GM23338 (cell line): ENCODE measurements at regions not wholly inside any gene's neighbourhood (a gene's known extent, or its start where the extent isn't known, plus 50 kb on each side); places are given as distances from the start of the nearest gene placed in this dataset.

Source experiments
- CREB1 ChIP-seq: fragments of 250-450 bp; sonication (Bioruptor Pico); IDR thresholded peaks from 2 replicates; pipeline ENCODE4 v1.5.0; 2020; ENCODE audit warnings: low read depth, mild to moderate bottlenecking, moderate library complexity
- CTCF ChIP-seq, 2 experiments: fragments of 200-600 bp in 1 of 2; sonication (generic) in 1 of 2; conservative IDR thresholded peaks; 2 replicates each; pipeline versions ENCODE4 v1.5.1 to v1.6.1; 2016 to 2017; ENCODE audit warnings: antibody characterized with exemption in 2 of 2, low read depth in 2 of 2, mild to moderate bottlenecking in 2 of 2, moderate library complexity in 1 of 2
- ETS1 ChIP-seq: IDR thresholded peaks from 2 replicates; pipeline ENCODE4 v1.6.1; 2016; ENCODE audit warnings: antibody characterized with exemption
- EZH2 ChIP-seq: fragments of 200-600 bp; sonication (generic); IDR thresholded peaks from one replicate; pipeline ENCODE4 v1.8.0; 2017; ENCODE audit warnings: antibody characterized with exemption, mild to moderate bottlenecking, low read depth; ENCODE audit not compliant: unreplicated experiment
- EZH2phosphoT487 ChIP-seq: fragments of 200-600 bp; sonication (generic); IDR thresholded peaks from one replicate; pipeline ENCODE4 v1.8.1; 2018; ENCODE audit warnings: antibody characterized with exemption; ENCODE audit not compliant: unreplicated experiment
- JUNB ChIP-seq: IDR thresholded peaks from one replicate; pipeline ENCODE4 v1.6.1; 2016; ENCODE audit warnings: antibody characterized with exemption; ENCODE audit not compliant: unreplicated experiment
- NANOG ChIP-seq: IDR thresholded peaks from 2 replicates; pipeline ENCODE4 v1.6.1; 2016; ENCODE audit warnings: antibody characterized with exemption, borderline replicate concordance
- POLR2AphosphoS5 ChIP-seq: IDR thresholded peaks from 2 replicates; pipeline ENCODE4 v1.6.1; 2016; ENCODE audit warnings: antibody characterized with exemption, low read depth
- REST ChIP-seq: IDR thresholded peaks from one replicate; pipeline ENCODE4 v1.6.1; 2018; ENCODE audit warnings: antibody characterized with exemption; ENCODE audit not compliant: unreplicated experiment
- STAT1 ChIP-seq: IDR thresholded peaks from one replicate; pipeline ENCODE4 v1.6.1; 2016; ENCODE audit warnings: antibody characterized with exemption; ENCODE audit not compliant: unreplicated experiment
- ZNF114 ChIP-seq: fragments of 250-450 bp; sonication (Bioruptor Pico); IDR thresholded peaks from 2 replicates; pipeline ENCODE4 v1.5.0; 2020; ENCODE audit warnings: mild to moderate bottlenecking, moderate library complexity
- ZNF462 ChIP-seq: fragments of 250-450 bp; sonication (Bioruptor Pico); IDR thresholded peaks from 2 replicates; pipeline ENCODE4 v1.5.0; 2020; ENCODE audit warnings: mild to moderate bottlenecking, moderate library complexity

GRCh38 chr9:82504620-82505019 lies 516.0 kb downstream of the SPATA31D1 start:
- TF ChIP-seq EZH2 (no peak), CTCF (conservative IDR thresholded peaks at IDR 0.05; ENCODE audit: low read depth in 2 of 2) (peak; percentile 42 to 51), STAT1 (no peak), POLR2AphosphoS5 (no peak), JUNB (no peak), ETS1 (no peak), REST (no peak), EZH2phosphoT487 (no peak), CREB1 (CRISPR knock-in tag) (no peak), ZNF114 (no peak), ZNF462 (no peak), NANOG (no peak)
